HG02678 (cell line): ENCODE measurements at regions not wholly inside any gene's neighbourhood (a gene's known extent, or its start where the extent isn't known, plus 50 kb on each side); places are given as distances from the start of the nearest gene placed in this dataset.
"Not testable (repeated sequence)": the region's sequence is repeated elsewhere in the genome, so short reads cannot be mapped to it uniquely, and the experiment has no call there.

ENCODE experiments used
- ATAC-seq: cut with Tn5 transposase; IDR thresholded peaks from one replicate; pipeline ENCODE4 v1.9.1; 2021; ENCODE audit warnings: mild to moderate bottlenecking, moderate library complexity; ENCODE audit not compliant: unreplicated experiment

DNA sequence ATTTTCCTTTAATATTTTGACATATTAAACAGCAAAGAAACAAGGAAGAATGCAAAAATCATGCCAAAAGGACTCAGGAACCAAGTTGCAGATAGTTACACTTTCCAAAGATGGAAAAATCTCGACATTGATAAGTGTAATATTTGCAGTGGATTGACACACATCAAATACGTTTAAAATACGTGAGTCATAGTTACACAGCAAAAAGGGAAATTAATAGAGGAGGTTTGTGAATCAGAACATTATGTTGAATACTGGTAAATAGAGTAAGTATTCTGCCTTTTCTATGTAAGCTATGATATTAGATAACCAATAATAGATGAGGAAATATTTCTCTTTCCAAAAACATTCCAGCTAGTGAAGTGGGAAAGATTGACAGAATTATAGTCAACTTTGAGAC is 1761.3 kb upstream of the IGFBP7 start:
- ATAC-seq, result no peak

DNA sequence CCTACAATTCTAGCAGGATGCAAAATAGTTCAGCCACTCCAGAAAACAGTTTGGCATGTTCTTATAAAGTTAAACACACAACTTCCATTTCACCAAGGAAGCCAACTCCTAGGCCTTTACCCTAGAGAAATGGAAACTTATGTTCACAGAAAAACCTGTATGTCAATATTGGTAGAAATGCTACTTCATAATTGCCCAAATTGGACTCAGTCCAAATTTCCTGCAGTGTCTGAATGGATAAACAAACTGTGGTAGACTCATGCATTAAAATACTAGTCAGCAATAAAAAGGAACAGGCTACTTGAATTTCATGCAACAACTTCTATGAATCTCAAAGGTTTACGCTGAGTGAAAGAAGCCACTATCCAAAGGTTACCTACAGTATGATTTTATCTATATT is 1738.8 kb upstream of the IGFBP7 start:
- ATAC-seq, result no peak

DNA sequence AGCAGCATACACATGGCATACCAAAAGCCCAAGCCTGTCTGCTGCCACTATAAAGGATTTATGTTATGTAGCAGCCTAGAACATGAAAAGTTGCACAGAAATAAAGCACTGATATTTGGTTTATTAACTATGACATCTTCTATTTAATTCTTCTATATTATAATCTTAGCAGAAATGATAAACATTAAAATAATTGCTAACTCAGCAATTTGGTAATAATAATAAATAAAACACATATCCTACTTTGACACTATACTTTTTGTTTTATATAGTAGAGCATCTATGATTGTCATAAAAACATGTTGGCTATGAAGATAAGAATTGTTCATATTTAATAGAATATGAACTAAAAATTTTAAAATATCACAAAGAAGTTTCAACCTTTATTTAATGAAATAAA is 1733.3 kb upstream of the IGFBP7 start:
- no peak for ATAC-seq

GRCh38 chr4:58833126-58833525 is 1722.9 kb upstream of the IGFBP7 start:
- no peak for ATAC-seq

- ATAC-seq, result no peak
These were observed 1715.1 kb upstream of the IGFBP7 start for GRCh38 chr4:58825278-58825677.

GRCh38 chr4:58818560-58818959 is 1708.4 kb upstream of the IGFBP7 start:
- not testable (repeated sequence) for ATAC-seq

DNA sequence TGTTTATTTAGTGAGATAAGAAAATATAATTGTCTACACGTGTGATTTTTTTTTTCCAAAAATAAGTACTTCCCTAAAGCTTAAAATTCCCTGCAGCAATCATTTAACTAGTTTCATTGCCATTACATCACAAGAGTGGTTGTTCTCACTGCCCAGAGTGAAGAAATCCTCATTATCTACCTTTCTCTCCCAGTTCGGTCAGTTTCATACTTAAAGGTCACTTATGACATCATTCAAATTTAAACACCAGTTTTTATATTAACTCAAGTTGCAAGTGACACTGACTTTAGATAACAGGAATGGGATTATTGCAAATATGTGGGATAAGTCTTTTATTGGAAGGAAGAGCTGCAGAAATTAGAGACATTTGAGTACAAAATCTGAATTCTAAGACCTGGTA is 1699.8 kb upstream of the IGFBP7 start:
- no peak for ATAC-seq

DNA sequence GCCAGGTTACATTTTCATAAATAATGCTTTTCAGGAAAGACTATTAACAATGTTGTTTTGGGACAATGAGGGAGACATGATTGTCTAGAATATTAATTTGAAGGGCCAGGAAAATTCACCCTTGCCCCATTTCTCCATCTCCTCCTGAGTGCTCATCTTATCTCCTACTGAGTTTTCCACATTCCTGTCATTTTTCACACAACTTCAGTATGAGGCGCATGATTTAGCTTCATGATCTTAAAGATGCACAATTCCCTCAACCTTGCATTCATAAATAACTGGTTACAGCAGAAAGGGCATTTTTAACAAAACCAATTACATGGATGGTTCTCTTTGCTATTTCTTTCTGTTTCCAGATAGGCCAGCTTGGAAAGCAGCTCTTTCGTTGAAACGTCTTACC is 1699.2 kb upstream of the IGFBP7 start:
- ATAC-seq, result no peak

DNA sequence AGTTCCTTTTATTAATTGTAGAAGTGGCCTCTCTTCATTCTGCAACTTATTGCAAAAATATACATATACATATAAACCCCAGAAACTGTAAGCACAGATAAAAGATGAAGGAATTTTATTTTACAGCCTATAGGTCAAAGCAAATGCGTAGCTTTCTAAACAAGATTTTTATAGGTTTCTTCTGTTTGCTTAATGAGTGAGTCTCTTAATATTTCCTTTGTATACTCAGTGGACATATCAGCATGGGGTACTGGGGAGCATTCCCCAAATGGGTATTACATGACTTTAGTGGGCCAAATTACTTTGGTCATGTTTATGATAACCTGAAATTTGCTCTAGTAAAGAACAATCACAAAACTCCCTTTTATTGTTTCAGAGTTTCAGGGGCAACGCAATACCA is 1698.6 kb upstream of the IGFBP7 start:
- ATAC-seq, result no peak

- no peak for ATAC-seq
These were observed 1697.8 kb upstream of the IGFBP7 start for GRCh38 chr4:58807843-58808615.

DNA sequence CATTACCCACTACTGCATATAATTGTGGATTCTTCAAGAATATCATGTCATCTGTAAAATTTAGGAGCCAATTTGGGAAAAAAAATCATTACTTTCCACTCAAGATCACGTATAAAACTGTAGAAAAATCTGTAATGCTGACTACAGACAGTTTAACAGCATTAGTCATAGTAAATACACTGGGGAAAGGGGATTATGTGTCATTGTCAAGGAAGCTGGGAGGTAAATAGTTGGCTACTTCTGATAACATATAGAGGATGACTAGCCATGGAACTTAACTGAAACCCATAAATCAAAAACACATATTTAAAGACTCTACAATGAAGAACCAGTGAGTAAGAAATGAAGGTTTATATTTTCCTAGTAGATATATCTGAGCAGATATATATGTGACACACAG is 1666.4 kb upstream of the IGFBP7 start:
- ATAC-seq, result no peak

GRCh38 chr4:58767598-58767997 is 1657.4 kb upstream of the IGFBP7 start:
- no peak for ATAC-seq

- no peak for ATAC-seq
These were observed 1656.6 kb upstream of the IGFBP7 start for GRCh38 chr4:58766763-58767162.

- no peak for ATAC-seq
These were observed 1651.4 kb upstream of the IGFBP7 start for GRCh38 chr4:58761563-58761962.

DNA sequence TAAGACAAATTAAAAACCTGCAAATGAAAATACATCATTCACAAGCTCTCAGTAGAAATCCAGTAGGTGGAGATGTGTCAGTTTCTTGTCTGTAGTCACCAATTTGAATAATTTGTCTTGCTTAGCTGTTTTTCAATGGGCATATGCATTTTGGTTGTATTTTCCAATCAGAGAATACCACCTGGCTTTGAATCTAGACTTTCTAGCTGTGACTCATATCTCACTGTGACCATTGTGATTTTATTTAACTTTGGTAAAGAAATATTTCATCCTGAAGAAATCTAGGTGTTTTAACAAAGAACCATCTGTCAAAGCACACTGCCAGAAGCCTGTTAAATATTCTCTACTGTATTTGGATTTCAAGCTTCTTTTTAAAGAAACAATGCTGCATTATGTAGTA is 1650.6 kb upstream of the IGFBP7 start:
- ATAC-seq, result no peak

DNA sequence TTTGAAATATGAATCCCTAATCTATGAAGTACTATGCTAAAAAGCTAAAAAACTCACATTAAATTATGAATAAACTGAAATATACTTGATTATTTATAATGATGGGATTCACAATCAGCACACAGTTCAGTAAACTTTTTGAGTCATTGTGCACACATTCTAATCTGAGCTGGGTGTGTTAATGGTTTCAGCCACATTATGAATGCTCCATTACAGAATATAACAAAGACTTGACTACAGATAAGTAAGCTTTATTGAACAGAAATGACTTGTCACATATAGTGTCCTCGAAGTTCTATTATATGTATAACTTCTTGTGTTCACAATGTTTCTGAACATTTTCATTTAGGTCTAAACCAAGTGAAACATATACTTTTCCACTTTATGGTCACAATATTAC is 1649.9 kb upstream of the IGFBP7 start:
- ATAC-seq, result no peak

DNA sequence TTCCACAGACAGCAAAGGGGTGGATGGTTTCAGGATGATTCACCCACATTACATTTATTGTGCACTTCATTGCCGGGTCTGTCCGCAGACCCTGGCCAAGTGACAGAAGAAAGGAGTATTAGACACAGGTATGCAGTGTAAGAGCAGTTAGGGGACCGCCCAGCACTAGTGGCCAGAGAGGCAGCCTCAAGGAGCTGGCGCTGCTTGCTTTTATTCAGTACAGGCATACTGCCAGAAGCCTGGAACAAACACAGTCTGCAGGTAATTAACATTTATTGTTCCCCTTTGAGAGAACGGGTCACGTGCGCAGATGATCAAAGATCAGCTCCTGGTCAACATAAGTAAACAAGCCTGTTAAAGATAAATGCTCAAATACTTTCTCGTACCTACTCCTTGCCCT is 1639.0 kb upstream of the IGFBP7 start:
- ATAC-seq, result no peak

DNA sequence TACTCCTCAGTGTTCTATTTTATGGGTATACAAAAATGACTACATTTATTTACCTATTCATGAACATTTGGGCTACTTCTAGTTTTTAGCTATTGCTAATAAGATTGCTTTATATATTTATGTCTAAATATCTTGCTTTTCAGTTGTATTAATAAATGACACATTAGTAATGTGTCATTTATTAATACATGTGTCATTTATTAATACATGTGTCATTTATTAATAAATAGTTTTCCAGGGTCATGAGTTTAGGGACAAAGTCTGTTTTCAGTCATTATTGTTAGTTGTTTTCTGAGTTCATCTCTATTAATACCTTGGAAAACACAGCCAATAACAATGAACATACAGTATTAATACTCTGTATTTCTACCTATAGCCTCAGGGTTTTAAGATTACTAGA is 1630.7 kb upstream of the IGFBP7 start:
- no peak for ATAC-seq

DNA sequence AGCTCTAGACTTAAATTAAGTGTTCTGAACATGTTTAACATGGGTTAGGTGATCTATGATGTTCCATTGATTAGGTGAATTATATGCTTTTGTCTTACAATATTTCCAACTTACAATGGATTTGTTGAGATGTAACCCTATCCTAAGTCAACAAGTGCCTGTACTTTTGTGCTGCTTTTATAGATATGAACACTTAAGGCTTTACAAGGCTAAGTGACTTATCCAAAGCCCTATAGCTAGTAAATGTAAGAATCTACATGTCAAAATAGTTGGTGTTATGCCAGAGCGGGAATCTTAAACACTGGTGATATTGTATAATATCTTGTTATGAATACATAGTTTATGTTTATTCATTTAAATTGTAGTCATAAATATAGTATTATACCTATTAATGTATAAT is 1629.1 kb upstream of the IGFBP7 start:
- ATAC-seq, result no peak

DNA sequence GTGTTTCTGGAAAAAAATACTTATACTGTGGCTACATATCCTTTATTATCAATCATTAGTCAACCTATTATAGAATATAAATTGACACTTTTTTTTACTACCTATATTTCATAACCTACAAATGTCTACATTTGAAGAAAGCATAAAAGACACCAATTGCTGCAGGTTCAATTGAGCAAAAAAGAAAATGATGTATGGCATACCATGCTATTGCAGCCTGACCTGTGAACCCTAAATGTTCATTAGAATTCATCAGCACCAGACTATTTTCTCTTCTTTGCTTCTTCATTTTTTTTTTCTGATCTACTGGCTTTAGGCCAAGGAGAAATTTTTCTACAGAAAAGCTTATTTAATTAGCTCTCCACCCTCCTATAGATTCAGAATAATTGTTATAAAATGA is 1628.2 kb upstream of the IGFBP7 start:
- no peak for ATAC-seq

DNA sequence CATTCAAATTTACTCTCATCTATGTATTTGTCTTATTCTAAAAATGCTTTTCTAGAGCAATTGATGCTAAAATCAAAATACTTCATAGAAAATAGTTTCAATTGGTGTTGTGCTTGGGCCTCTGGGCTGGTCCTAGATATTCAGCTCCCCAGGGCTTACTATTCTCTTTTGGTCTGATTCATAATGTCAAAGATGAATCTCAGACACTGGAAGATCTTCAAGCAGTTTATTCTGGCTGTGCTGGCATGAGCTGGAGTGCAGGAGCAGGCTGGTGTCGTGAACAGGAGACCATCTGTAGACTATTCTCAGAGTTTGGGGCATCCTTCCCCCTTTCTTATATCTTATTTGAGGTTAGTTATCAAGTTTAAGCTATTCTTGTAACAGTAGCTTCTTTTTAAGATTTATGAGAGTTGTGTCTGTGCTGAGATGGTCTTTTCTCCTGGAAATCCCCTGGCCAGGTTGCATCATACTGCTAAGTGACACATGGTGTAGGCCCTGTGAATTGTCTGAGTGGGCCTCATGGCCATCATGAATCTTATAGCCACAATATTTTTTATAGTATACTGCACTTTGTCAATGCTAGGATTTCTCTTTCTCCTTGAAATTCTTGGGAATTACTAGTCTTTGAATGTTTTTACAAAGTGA is 1624.0 kb upstream of the IGFBP7 start:
- peak; percentile 77 for ATAC-seq

- ATAC-seq, result no peak
These were observed 1622.8 kb upstream of the IGFBP7 start for GRCh38 chr4:58732973-58733372.

DNA sequence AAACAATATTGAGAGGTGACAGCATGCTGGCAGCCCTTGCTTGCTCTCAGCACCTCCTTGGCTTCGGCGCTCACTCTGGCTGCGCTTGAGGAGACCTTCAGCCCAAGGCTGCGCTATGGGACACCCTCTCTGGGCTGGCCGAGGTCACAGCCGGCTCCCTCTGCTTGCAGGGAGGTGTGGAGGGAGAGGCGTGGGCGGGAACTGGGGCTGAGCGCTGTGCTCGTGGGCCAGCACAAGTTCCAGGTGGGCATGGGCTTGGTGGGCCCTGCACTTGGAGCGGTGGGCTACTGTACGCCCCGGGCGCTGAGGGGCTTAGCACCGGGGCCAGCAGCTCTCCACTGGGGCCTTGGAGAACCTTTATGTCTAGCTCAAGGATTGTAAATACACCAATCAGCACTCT is 1613.8 kb upstream of the IGFBP7 start:
- ATAC-seq, result no peak
